HepG2 (cell line): ENCODE measurements at regions not wholly inside any gene's neighbourhood (a gene's known extent, or its start where the extent isn't known, plus 50 kb on each side); places are given as distances from the start of the nearest gene placed in this dataset.

Experiments used
- ATAC-seq: fragments of 200-7000 bp; cut with Tn5 transposase; 3 replicates; pipeline ENCODE4 v1.9.1; 2020; ENCODE audit warnings: mild to moderate bottlenecking, moderate library complexity
- BruUV-seq: library from RNA; stranded (reverse); fragments of 400-500 nt; replicated peaks from 2 replicates; lab custom pipeline; 2021; lab: Mats Ljungman, UMichigan
- CTCF ChIA-PET: fragments of 300-600 bp; formaldehyde crosslinking; extraction: SDS; loops from one replicate; lab custom pipeline; 2021; ENCODE audit warnings: low total read pairs, inconsistent platforms, low intra/inter-chr PET ratio; lab: Yijun Ruan, JAX
- POLR2A ChIA-PET: fragments of 350-600 bp; sonication (Branson Sonifier 250); formaldehyde crosslinking; loops from one replicate; lab custom pipeline; 2020; ENCODE audit warnings: antibody characterized with exemption, inconsistent platforms; lab: Yijun Ruan, JAX
- DNase-seq: peaks from one replicate; pipeline ENCODE4 v3.0.0-alpha.2; 2015; ENCODE audit warnings: low spot score
- FAIRE-seq: peaks from 3 replicates; lab custom pipeline; 2011; peaks lifted over from hg19 to GRCh38; lab: Jason Lieb, UNC
- H2AFZ ChIP-seq: one replicate; pipeline ENCODE4 v1.6.1; 2011; ENCODE audit warnings: low read length, inconsistent platforms
- H3K27ac ChIP-seq: fragments of 300-600 bp; 3 replicates; pipeline ENCODE4 v1.8.0; 2011; ENCODE audit warnings: mixed run types, mild to moderate bottlenecking, mixed read lengths, low read length, inconsistent platforms; ENCODE audit not compliant: insufficient read depth; ENCODE audit errors: extremely low read length
- H3K27me3 ChIP-seq, 2 experiments: fragments of 200-600 bp in 1 of 2; 2 replicates in 1 of 2; 3 replicates in 1 of 2; pipeline versions ENCODE4 v1.6.0 to v1.8.0; 2011; ENCODE audit warnings: low read length in 2 of 2, mild to moderate bottlenecking in 2 of 2, moderate library complexity in 2 of 2, inconsistent platforms in 1 of 2; ENCODE audit not compliant: insufficient read depth in 2 of 2, control insufficient read depth in 1 of 2
- H3K36me3 ChIP-seq, 2 experiments: fragments of 200-600 bp in 1 of 2; replicated peaks in 1 of 2; 2 replicates in 1 of 2; 3 replicates in 1 of 2; pipeline versions ENCODE4 v1.5.1 to v1.8.0; 2011; ENCODE audit warnings: low read length in 2 of 2, inconsistent platforms in 1 of 2; ENCODE audit not compliant: insufficient read depth in 2 of 2, control insufficient read depth in 1 of 2
- H3K4me1 ChIP-seq: 2 replicates; pipeline ENCODE4 v1.5.1; 2012; ENCODE audit warnings: low read length, inconsistent platforms; ENCODE audit not compliant: insufficient read depth
- H3K4me2 ChIP-seq: 2 replicates; pipeline ENCODE4 v1.6.0; 2011; ENCODE audit warnings: low read depth, low read length, inconsistent platforms
- H3K4me3 ChIP-seq, 3 experiments: fragments of 200-600 bp in 1 of 3; sonication (generic), shearing (Covaris generic) in 1 of 3; replicated peaks in 1 of 3; 2 replicates each; pipeline ENCODE4 v1.5.1; 2011 to 2016; ENCODE audit warnings: low read length in 3 of 3, inconsistent platforms in 2 of 3, low read depth in 2 of 3, mild to moderate bottlenecking in 2 of 3, control low read depth in 1 of 3, mixed read lengths in 1 of 3; ENCODE audit not compliant: insufficient read depth in 1 of 3
- H3K79me2 ChIP-seq: one replicate; pipeline ENCODE4 v1.6.1; 2011; ENCODE audit warnings: low read length, inconsistent platforms; ENCODE audit not compliant: insufficient read depth
- H3K9ac ChIP-seq: 2 replicates; pipeline ENCODE4 v1.6.0; 2011; ENCODE audit warnings: mild to moderate bottlenecking, low read depth, low read length, inconsistent platforms; ENCODE audit not compliant: insufficient read depth
- H3K9me3 ChIP-seq: 2 replicates; pipeline ENCODE4 v1.5.1; 2012; ENCODE audit warnings: mild to moderate bottlenecking, low read length
- H4K20me1 ChIP-seq: 2 replicates; pipeline ENCODE4 v1.6.0; 2011; ENCODE audit warnings: inconsistent platforms, mild to moderate bottlenecking, low read length, moderate library complexity; ENCODE audit not compliant: insufficient read depth
- CREB1 ChIP-seq, 2 experiments: fragments of 450-650 bp in 1 of 2; IDR thresholded peaks; 2 replicates each; pipeline ENCODE4 v1.6.1; 2016 to 2017; ENCODE audit warnings: control low read depth in 1 of 2, mild to moderate bottlenecking in 1 of 2, missing compliant biosample characterization in 1 of 2, missing genetic modification characterization in 1 of 2
- DPF2 ChIP-seq: sonication (generic); formaldehyde crosslinking; IDR thresholded peaks from 2 replicates; pipeline ENCODE4 v1.4.0; 2020; ENCODE audit warnings: mild to moderate bottlenecking, low read depth, missing genetic modification reagents, borderline replicate concordance
- FOXM1 ChIP-seq: sonication (generic); formaldehyde crosslinking; IDR thresholded peaks from 2 replicates; pipeline ENCODE4 v1.5.0; 2020; ENCODE audit warnings: missing genetic modification reagents
- GTF3A ChIP-seq: sonication (generic); formaldehyde crosslinking; conservative IDR thresholded peaks from 2 replicates; pipeline ENCODE4 v1.4.0; 2020; ENCODE audit warnings: mild to moderate bottlenecking, missing genetic modification reagents
- NR2F2 ChIP-seq: IDR thresholded peaks from 2 replicates; pipeline ENCODE4 v1.6.1; 2012; ENCODE audit warnings: low read depth, inconsistent platforms, borderline replicate concordance
- REXO4 ChIP-seq: sonication (generic); formaldehyde crosslinking; IDR thresholded peaks from 2 replicates; pipeline ENCODE4 v1.8.0; 2022; ENCODE audit warnings: missing genetic modification reagents, mild to moderate bottlenecking, borderline replicate concordance
- ZFP82 ChIP-seq: sonication (generic); formaldehyde crosslinking; IDR thresholded peaks from 2 replicates; pipeline ENCODE4 v1.5.1; 2020; ENCODE audit warnings: mild to moderate bottlenecking, missing genetic modification reagents, borderline replicate concordance
- WGBS: methylation state at CpG from one replicate; pipeline ENCODE4 v1.1.6; 2017; ENCODE audit warnings: low lambda C conversion rate; 5-methylcytosine and 5-hydroxymethylcytosine counted together
- in situ Hi-C: cut with HindIII; loops from 2 replicates; pipeline ENCODE4 v1.10.0; 2017; ENCODE audit warnings: low pct_unique_long_range_greater_than_20kb; ENCODE audit not compliant: extremely low pct_ligation_motif_present
- intact Hi-C: fragments of 100-400 bp; cut with micrococcal nuclease; formaldehyde crosslinking; loops from one replicate; pipeline ENCODE4 v1.10.0; 2022; ENCODE audit not compliant: unreplicated experiment
- TF ChIP-seq, protein P1 (sequence below): sonication (generic); formaldehyde crosslinking; IDR thresholded peaks from 2 replicates; pipeline ENCODE4 v1.8.1; 2022; ENCODE audit warnings: low read depth, mild to moderate bottlenecking, missing genetic modification reagents

DNA sequence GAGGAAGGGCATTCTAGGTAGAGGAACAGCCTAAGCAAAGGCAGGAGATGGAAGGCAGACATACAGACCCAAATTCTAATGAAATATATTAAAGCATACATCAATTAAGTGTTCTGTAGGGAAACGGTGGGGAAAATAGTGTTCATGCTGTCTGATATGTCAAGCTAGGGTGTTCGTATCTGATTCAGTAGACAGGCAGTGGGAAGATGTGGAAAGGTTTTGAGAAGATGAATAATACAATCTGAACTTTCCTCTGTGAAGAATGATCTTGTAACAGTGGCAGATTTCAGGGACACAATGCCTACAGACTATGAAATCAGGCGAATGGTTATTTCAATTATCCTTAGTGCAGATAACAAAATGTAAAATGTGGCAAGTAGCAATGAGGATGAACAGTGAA lies 594.2 kb downstream of the KCTD12 start:
- FAIRE-seq, result no peak
- Histone ChIP-seq H3K27ac (no peak overlapping the region), H3K27me3 (no peaks in the 10 kb centered on the region), H3K4me1 (no peaks in the 10 kb centered on the region), H4K20me1 (no peaks in the 10 kb centered on the region), H2AFZ (no peak overlapping the region), H3K36me3 (no peaks in the 10 kb centered on the region), H3K9me3 (no peaks in the 10 kb centered on the region), H3K4me3 (no peak overlapping the region), H3K9ac (no peak overlapping the region), H3K79me2 (no peaks in the 10 kb centered on the region), H3K4me2 (no peak overlapping the region)
- in situ Hi-C loops (no loop called here), intact Hi-C loops (no loop called here)
- 5% methylated on average over 3 of the region's 3 CpGs for WGBS
- no peak for ATAC-seq
- TF ChIP-seq NR2F2 (no peak), ZFP82 (no peak), REXO4 (CRISPR knock-in tag) (no peak), DPF2 (CRISPR knock-in tag) (no peak), FOXM1 (CRISPR knock-in tag) (no peak), GTF3A (CRISPR knock-in tag) (no peak), CREB1 (IDR thresholded peaks at IDR 0.05) (no peak), CREB1 (CRISPR knock-in tag; IDR thresholded peaks at IDR 0.05) (no peak)
- TF ChIP-seq, protein P1, sequence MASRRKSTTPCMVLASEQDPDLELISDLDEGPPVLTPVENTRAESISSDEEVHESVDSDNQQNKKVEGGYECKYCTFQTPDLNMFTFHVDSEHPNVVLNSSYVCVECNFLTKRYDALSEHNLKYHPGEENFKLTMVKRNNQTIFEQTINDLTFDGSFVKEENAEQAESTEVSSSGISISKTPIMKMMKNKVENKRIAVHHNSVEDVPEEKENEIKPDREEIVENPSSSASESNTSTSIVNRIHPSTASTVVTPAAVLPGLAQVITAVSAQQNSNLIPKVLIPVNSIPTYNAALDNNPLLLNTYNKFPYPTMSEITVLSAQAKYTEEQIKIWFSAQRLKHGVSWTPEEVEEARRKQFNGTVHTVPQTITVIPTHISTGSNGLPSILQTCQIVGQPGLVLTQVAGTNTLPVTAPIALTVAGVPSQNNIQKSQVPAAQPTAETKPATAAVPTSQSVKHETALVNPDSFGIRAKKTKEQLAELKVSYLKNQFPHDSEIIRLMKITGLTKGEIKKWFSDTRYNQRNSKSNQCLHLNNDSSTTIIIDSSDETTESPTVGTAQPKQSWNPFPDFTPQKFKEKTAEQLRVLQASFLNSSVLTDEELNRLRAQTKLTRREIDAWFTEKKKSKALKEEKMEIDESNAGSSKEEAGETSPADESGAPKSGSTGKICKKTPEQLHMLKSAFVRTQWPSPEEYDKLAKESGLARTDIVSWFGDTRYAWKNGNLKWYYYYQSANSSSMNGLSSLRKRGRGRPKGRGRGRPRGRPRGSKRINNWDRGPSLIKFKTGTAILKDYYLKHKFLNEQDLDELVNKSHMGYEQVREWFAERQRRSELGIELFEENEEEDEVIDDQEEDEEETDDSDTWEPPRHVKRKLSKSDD (CRISPR knock-in tag), result no peak
- no TSS peak for BruUV-seq
- no peak for DNase-seq
- ChIA-PET POLR2A (no interaction called here), CTCF (no interaction called here)
